Gastrocnemius medialis (tissue), 4 donors: ENCODE measurements at regions not wholly inside any gene's neighbourhood (a gene's known extent, or its start where the extent isn't known, plus 50 kb on each side); places are given as distances from the start of the nearest gene placed in this dataset.

ENCODE experiments used
- ATAC-seq, 2 donors: fragments of 150-250 bp; one replicate each; pipeline ENCODE4 v1.9.1; 2016
- DNase-seq, 2 donors: peaks; one replicate each; pipeline ENCODE4 v3.0.0-alpha.2; 2019
- H3K27ac ChIP-seq, 4 donors: fragments of 200-600 bp; sonication (generic); 1 replicate in 1 of 4; 2 replicates in 3 of 4; pipeline ENCODE4 v1.5.1; 2016 to 2018; ENCODE audit warnings: mild to moderate bottlenecking in 2 of 4, moderate library complexity in 1 of 4
- H3K27me3 ChIP-seq, 3 donors: fragments of 200-600 bp; sonication (generic) in 2 of 3; 1 replicate in 1 of 3; 2 replicates in 2 of 3; pipeline versions ENCODE4 v1.5.1 to v1.6.0; 2016 to 2019; ENCODE audit warnings: mild to moderate bottlenecking in 1 of 3, moderate library complexity in 1 of 3
- H3K36me3 ChIP-seq, 2 donors: fragments of 200-600 bp; sonication (generic) in 1 of 2; one replicate each; pipeline ENCODE4 v1.5.1; 2017 to 2018
- H3K4me1 ChIP-seq, 2 donors: fragments of 200-600 bp; sonication (generic) in 1 of 2; one replicate each; pipeline ENCODE4 v1.5.1; 2016 to 2017; ENCODE audit warnings: mild to moderate bottlenecking in 2 of 2
- H3K4me3 ChIP-seq, 4 donors: fragments of 200-600 bp; sonication (generic) in 3 of 4; 1 replicate in 1 of 4; 2 replicates in 3 of 4; pipeline ENCODE4 v1.5.1; 2016 to 2019; ENCODE audit warnings: mild to moderate bottlenecking in 2 of 4
- H3K9me3 ChIP-seq, 3 donors: fragments of 200-600 bp; sonication (generic) in 2 of 3; 1 replicate in 1 of 3; 2 replicates in 2 of 3; pipeline ENCODE4 v1.5.1; 2016 to 2019
- CTCF ChIP-seq, 5 experiments: fragments of 450-650 bp in 3 of 5; fragments of 200-600 bp in 2 of 5; sonication (generic) in 2 of 5; IDR thresholded peaks in 4 of 5; conservative IDR thresholded peaks in 1 of 5; 1 replicate in 4 of 5; 2 replicates in 1 of 5; pipeline ENCODE4 v1.5.1; 2016 to 2019; ENCODE audit warnings: antibody characterized with exemption in 5 of 5, mild to moderate bottlenecking in 3 of 5, moderate library complexity in 3 of 5
- POLR2A ChIP-seq, 2 donors: fragments of 450-650 bp; IDR thresholded peaks; one replicate each; pipeline ENCODE4 v1.6.1; 2017; ENCODE audit warnings: antibody characterized with exemption in 2 of 2, mild to moderate bottlenecking in 2 of 2, moderate library complexity in 2 of 2
- in situ Hi-C, 4 donors: fragments of 200-750 bp; cut with MboI; loops; one replicate each; pipeline versions ENCODE4 v1.15.0 to v1.8.0; 2017; ENCODE audit warnings: low sequenced_read_pairs in 4 of 4
- intact Hi-C: fragments of 100-400 bp; cut with DNase I; formaldehyde crosslinking; loops from one replicate; pipeline ENCODE4 v1.15.1; 2023; ENCODE audit warnings: low total_unique reads

GRCh38 chr16:73154063-73154870, 106.3 kb upstream of the ZFHX3 start:
- peak; percentile 24 to 33 for ATAC-seq
- H3K4me3 ChIP-seq = no peak overlapping the region
- DNase-seq = peak; percentile 26 to 49
- intact Hi-C loops = no loop called here
- TF ChIP-seq POLR2A (IDR thresholded peaks at IDR 0.05) (no peak), CTCF (IDR thresholded peaks at IDR 0.05 in 4 of 5, conservative IDR thresholded peaks at IDR 0.05 in 1 of 5) (no peak)
- in situ Hi-C loops = no loop called here
- no peaks in the 10 kb centered on the region for H3K4me1 ChIP-seq
- peak overlapping the region in 1 of 4 donors; percentile 36 for H3K27ac ChIP-seq
- no peaks in the 10 kb centered on the region for H3K27me3 ChIP-seq
- H3K9me3 ChIP-seq = no peaks in the 10 kb centered on the region
- H3K36me3 ChIP-seq = no peaks in the 10 kb centered on the region

- no peak overlapping the region for H3K4me3 ChIP-seq
- H3K27ac ChIP-seq = no peak overlapping the region
- DNase-seq = no peak
- no peak for TF ChIP-seq CTCF (IDR thresholded peaks at IDR 0.05 in 4 of 5, conservative IDR thresholded peaks at IDR 0.05 in 1 of 5)
- no peak for TF ChIP-seq POLR2A (IDR thresholded peaks at IDR 0.05)
- H3K9me3 ChIP-seq = no peaks in the 10 kb centered on the region
- in situ Hi-C loops = no loop called here
- H3K27me3 ChIP-seq = no peaks in the 10 kb centered on the region
- intact Hi-C loops = no loop called here
- no peaks in the 10 kb centered on the region for H3K4me1 ChIP-seq
- no peak for ATAC-seq
- H3K36me3 ChIP-seq = no peaks in the 10 kb centered on the region
These were observed 104.6 kb upstream of the ZFHX3 start for GRCh38 chr16:73152386-73153125.

- DNase-seq = no peak
- in situ Hi-C loops (no loop called here), intact Hi-C loops (no loop called here)
- TF ChIP-seq CTCF (IDR thresholded peaks at IDR 0.05 in 4 of 5, conservative IDR thresholded peaks at IDR 0.05 in 1 of 5) (no peak), POLR2A (IDR thresholded peaks at IDR 0.05) (no peak)
- no peak for ATAC-seq
- Histone ChIP-seq H3K9me3 (no peaks in the 10 kb centered on the region), H3K27me3 (no peaks in the 10 kb centered on the region), H3K4me3 (no peak overlapping the region), H3K4me1 (no peaks in the 10 kb centered on the region), H3K27ac (no peak overlapping the region), H3K36me3 (no peaks in the 10 kb centered on the region)
These were observed 104.0 kb upstream of the ZFHX3 start for GRCh38 chr16:73151941-73152340.

DNA sequence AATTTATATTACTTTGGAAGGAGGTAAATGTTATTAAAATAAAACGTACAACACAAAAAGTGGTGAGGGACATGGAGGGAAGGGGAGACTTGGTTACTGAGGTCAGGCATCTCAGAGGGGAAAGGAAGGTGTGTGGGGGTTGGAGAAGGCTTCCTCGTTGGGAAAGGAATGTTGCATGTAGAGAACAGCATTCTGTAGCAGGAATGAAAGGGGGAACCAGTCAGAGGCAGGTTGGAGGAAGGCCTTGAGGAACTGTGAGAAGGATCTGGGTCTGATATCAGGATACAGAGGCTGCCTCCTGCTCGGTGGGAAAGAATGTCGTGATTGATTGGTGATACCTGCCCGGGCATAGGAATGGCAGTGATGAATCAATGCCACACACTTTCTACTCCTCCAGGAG, 103.3 kb upstream of the ZFHX3 start:
- Histone ChIP-seq H3K27me3 (no peaks in the 10 kb centered on the region), H3K9me3 (no peaks in the 10 kb centered on the region), H3K4me3 (no peak overlapping the region), H3K27ac (no peak overlapping the region), H3K36me3 (no peaks in the 10 kb centered on the region), H3K4me1 (no peaks in the 10 kb centered on the region)
- in situ Hi-C loops = no loop called here
- DNase-seq (no peak), ATAC-seq (no peak)
- intact Hi-C loops = no loop called here
- TF ChIP-seq POLR2A (IDR thresholded peaks at IDR 0.05) (no peak), CTCF (IDR thresholded peaks at IDR 0.05 in 4 of 5, conservative IDR thresholded peaks at IDR 0.05 in 1 of 5) (no peak)
